ENCODE measurements at regions not wholly inside any gene's neighbourhood (a gene's known extent, or its start where the extent isn't known, plus 50 kb on each side); places are given as distances from the start of the nearest gene placed in this dataset.

DNA sequence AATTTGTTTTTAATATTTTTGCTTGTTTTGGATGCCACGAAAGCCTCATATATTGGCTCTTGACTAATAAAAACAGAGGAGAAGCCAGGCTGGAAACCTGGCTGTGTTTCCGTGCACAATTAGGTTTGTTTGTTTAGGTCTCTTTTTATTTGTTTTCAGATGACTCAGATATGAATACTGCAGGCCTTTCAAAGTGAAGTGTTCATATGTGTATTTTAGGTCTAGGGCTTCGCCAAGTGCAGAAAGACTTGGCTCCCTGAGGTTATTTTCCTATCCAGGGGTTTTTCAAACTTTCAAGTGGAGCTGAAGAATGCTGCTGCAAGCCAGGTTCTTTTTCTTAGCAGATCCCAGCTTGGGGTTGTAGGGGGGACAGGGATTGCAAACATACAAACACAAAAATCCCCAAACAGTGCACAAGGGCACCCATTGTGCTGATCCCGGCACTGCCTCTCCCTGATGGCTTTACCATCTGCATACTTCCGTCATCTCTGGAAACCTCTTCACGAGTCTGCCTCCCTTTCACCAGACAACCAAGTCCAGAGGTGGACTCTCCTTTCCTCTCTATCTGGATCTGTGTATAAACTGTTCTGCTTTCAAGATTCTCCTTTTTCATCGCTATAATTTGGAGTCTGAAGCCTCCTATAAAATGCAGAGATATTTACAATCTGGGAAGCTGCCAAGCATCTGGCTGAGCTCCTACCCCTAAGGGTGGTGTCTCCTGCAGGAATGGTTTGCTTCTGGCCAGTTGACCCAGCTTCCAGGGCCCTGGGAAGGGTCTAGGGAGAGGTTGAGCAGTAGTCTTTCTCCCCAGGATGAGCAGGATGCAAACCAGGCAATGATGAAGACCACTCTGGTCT is 108.6 kb downstream of the SMIM20 start:
- TF ChIP-seq, protein P1, sequence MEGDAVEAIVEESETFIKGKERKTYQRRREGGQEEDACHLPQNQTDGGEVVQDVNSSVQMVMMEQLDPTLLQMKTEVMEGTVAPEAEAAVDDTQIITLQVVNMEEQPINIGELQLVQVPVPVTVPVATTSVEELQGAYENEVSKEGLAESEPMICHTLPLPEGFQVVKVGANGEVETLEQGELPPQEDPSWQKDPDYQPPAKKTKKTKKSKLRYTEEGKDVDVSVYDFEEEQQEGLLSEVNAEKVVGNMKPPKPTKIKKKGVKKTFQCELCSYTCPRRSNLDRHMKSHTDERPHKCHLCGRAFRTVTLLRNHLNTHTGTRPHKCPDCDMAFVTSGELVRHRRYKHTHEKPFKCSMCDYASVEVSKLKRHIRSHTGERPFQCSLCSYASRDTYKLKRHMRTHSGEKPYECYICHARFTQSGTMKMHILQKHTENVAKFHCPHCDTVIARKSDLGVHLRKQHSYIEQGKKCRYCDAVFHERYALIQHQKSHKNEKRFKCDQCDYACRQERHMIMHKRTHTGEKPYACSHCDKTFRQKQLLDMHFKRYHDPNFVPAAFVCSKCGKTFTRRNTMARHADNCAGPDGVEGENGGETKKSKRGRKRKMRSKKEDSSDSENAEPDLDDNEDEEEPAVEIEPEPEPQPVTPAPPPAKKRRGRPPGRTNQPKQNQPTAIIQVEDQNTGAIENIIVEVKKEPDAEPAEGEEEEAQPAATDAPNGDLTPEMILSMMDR (conservative IDR thresholded peaks at IDR 0.05) = no peak
- TF ChIP-seq EZH2 (IDR thresholded peaks at IDR 0.05; ENCODE audit: low read depth) = no peak

Data from PC-9 (cell line).